GM21381 (cell line): ENCODE measurements at regions not wholly inside any gene's neighbourhood (a gene's known extent, or its start where the extent isn't known, plus 50 kb on each side); places are given as distances from the start of the nearest gene placed in this dataset.

ENCODE experiments used
- ATAC-seq: cut with Tn5 transposase; IDR thresholded peaks from one replicate; pipeline ENCODE4 v1.9.1; 2021; ENCODE audit warnings: mild to moderate bottlenecking, moderate library complexity; ENCODE audit not compliant: unreplicated experiment

DNA sequence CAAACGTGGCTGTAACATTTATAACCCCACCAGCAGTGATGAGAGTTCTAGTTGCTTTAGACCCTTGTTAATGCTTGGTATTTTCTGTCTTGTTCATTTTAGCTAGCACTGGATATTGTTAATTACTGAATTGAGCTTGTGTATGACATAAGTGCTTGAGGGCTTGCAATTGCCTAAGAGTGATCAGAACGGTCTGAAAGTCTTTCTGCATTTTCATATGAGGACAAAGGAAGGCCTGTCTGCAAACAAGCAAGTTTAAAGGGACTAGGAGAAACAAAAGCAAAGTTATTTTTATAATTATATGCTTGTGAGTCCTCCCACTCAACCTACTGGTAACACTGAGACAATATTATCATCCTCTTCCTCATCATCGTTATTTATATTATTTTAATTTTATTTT is 305.5 kb upstream of the DUSP10 start:
- no peak for ATAC-seq

DNA sequence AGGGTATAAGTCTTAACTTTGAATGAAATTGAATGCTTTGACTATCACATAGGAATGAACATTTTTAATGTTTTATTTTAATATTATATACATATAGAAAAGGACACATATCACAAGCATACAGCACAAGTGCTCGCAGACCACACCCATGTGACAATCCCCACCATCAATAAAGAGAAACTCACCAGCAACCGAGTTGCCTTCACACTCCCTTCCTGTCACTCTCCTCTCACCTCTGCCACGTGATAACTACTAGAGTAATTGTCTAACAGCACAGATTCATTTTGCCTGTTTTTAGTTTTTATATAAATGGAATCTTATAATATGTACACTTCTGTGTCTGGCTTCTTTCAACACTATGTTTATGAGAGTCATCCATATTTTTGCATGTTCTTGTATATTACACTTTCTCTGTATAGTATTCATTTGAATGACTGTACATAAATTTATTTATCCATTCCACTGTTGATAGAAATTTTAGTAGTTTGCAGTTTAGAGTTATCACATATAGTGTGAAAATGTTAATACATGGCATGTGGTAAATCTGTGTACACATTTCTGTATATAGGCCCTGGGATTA is 304.9 kb upstream of the DUSP10 start:
- ATAC-seq: no peak

DNA sequence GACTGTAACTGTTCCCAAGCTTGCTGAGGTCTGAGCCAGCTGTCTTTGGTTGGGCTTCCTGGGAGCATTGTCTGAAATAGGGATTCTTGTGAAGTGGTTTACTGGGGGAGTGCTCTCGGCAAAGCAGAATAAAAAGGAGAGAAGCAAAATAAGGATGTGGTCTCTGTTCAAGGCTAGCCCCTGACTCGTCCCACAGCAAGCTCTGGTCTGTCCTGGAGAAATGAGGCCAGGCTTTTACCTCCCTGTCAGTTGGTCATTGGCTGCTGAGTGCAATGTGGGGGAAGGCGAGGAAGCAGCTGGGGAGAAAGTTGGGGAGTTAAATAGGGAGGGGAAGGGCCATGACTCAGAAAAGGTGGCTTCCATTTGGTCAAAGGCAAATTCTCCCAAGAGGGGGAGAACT is 303.9 kb upstream of the DUSP10 start:
- ATAC-seq: no peak

DNA sequence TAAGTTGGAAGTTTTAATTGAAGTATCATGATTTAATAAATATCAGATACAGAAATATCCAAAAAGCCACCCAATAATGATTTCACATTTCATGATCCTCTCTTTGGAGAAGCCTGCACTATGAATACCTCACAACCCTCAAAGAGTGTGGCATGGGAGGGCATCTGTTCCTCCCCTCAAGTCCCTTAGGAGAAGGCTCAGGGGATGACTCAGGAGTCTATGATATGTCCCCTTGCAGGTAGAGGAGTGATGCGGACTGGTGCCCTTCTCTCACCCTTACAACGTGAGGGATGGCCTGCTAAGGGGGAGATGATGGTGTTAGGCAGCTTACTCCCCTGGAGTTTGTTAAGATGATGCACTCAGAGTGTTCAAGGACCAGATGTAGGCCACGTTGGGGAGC is 303.3 kb upstream of the DUSP10 start:
- ATAC-seq: no peak

DNA sequence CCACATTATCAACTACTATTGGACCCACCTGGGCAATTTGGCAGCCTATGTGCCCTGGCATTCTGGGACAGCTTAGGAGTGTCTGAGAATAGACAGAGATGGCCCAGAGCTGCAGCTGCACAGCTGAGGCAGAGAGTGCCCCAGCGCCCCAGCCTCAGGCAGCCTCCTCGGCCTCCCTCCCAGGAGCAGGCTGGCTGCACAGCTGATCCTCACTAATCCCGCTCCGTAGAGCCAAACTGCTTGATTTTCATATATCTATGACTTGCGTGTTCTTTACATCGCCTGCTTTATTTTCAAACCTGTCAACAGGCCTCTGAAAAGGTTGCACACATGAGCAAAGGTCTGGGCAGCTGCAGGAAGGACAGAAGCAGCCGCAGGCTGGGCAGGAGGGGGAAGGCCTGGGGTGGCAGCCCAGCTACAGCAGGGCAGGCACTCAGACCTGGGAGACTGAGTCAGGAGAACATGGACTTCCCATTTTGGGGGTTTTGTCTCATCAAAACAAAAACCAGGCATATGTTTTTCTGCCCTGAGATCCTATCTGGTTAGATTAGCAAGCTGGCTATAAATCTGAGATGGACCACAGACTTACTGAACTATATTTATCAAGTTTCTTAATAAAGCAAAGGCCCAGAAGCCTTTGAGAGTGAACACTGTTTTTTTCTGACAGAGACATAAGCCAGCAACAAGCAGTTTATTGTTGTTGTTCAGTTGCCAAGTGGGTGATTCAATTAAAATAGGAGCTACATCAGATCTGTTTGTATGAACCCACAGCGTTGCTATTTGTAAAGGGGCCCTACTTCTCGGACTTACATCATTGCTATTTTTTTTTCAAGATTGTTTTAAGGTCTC is 301.8 kb upstream of the DUSP10 start:
- ATAC-seq: no peak

DNA sequence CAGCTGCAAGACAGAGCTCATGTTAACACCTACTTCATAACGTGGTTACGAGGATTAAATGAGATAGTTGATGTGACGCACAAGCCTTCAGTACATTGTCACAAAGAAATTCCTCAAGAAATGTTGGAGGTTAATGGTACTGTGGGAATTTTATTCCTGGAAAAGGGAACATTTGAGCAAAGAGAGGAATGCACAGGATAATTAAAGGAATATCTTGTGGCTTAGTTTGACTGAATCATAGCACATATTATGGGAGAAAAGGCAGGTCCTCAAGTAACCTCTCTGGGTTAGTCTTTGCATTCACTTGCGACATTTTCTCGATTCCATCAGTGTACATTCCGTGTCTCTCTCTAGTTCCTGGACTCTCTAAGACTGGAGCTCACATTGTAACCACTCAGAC is 300.2 kb upstream of the DUSP10 start:
- ATAC-seq: no peak

DNA sequence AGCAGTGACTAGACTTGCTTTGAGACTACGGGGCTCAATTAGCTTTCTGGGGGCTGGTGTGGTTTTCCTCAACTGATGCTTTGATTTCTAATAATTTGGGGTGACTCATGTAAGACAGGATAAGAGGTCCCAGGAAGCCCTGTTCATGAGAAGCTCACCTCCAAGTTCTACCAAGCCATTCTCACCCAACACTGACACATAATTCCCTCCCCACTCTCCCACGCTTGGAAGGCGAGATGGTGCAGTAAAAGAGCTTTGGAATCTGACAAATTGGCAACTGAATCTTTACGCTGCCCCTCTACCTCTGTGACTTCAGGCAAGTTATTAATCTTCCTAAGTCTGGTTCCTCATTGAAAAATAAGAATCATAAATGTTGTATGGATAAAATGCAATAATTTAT is 299.1 kb upstream of the DUSP10 start:
- no peak for ATAC-seq

DNA sequence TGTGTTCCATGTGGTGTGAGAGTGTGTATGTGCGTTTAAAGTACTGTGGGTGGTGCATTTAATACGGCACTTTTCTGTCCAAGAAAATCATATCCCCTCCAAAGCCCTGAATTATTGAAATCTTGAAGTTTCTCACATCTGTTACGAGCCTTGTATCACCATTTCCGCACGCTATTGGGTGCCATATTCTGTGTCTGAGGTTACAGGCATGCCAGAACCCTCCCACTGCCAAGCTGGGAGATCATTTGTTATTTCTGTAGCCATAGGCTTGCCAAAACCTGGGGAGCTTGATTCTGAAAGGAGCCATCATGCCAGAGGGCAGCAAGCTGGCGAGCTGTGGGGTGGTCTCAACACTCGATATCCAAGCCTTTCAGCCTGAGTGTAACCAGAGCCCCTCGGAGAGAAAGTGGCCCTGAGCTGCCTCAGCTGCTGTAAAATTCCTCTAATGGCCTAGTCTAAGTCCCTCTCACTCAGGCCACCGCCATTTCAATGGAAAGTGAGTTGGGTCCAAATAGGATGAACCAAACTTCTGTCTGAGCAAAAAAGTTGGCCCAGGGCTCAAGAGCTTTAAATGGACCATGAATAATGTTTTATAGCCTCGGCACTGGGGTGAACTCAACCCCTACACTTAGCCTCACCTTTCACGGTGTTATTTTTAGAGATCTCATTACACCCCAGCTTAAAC is 298.4 kb upstream of the DUSP10 start:
- no peak for ATAC-seq

DNA sequence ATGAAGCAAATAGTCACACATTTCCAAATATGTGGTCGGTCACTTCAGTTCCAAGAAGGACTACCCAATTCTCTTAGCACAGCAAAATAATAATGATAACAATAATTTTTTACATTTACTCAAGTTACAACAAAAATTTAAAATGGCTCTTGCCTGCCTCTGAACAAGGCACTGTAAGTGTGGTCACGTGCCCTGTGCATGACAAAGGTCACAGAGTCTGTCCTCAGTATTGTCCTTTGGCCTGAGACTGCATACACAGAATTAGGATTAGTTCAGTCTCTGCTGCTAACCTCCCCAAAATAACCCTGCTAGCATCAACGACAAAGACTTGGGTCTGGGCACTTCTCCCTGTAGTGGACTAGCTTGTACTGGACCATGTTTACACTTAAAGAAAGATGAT is 297.1 kb upstream of the DUSP10 start:
- ATAC-seq: no peak

DNA sequence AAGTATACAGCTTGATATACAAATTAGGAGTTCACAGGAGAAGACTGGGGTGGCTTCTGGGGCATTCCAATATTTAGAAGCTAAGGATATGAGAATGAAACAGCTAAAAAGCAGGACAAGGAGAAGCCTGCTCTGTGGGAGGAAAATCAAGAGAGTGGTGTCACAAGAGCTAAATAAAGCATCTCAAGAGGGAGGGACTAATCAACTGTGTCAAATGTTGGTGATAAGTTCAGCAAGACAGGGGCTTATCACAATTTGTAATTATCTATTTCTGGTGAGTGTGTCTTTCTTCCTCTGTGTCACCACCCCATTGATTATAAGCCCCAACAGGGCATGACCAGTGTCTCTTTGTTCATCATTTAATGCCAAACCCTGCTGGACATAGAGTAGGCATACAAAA is 295.8 kb upstream of the DUSP10 start:
- ATAC-seq: no peak

DNA sequence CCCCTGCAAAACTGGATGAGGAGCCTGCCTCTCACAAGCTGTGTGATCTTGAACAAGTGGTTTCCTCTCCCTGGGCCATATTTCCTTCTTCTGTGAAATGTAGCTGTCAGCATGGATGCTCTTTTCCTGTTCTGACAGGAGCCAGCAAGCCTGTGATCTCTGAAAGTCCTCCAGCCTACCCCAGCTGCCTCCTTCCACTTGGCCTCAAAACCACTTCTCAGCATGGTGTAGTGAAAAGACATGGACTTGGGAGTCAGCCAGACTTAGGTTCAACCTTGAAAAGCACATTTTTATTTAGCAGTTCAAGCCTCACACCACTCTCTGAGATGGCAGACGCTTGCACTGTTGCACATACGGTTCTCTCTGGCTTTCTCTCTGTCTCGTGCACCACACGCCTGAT is 292.9 kb upstream of the DUSP10 start:
- no peak for ATAC-seq

DNA sequence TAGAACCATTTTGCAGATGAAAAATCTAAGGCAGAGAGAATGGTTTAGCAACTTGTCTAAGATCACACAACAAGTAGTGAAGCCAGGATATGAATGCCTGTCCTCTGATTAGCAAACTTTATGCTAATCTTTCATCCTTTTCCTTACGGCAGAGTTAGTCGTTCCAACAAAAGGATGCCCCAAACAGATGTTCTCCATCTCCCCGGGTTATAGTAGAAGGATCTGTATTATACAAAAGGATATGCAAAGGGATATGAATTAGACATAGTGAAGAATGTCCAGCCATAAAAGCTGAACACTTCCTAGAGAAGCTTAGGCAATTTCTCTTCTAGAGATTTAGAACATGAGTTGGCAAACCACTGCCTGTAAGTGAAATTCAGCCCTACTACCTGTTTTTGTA is 291.6 kb upstream of the DUSP10 start:
- ATAC-seq: no peak

DNA sequence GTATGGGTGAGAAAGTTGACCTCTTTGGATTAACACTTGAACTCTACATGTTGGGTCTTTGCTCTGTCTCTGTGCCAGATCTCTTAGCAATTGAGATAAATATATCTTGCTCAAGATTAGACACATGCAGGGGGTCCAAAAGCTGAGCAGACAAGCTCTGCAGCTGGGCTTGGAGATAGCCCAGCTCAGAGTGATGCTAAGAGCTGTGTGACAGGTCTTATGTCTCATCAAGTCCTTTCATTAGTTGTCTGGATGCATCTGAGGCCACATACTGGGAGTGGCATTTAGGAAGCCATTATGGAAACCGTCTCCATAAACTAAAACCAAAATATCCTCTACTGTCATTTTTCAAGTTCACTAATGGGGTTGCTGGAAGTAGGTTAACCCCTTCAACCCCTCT is 289.4 kb upstream of the DUSP10 start:
- ATAC-seq: no peak

DNA sequence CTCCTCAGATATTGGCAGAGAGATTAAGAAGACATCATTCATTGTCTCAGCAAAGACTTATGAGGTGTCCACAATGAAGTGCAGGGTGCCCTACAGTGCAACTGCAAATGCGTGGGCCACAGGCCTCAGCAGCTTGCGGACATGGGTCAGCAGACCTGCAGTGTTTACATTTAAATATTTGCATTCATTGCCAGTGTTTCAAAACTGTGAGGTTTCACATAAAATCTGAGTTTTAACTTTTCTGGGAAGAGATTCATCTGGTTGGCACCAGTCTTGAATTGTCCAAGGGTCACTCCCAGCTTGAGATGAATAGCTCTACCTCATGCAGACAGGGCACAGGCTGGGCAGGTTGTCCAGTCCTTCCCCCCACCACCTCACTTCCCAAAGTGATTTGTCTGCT is 286.8 kb upstream of the DUSP10 start:
- no peak for ATAC-seq

DNA sequence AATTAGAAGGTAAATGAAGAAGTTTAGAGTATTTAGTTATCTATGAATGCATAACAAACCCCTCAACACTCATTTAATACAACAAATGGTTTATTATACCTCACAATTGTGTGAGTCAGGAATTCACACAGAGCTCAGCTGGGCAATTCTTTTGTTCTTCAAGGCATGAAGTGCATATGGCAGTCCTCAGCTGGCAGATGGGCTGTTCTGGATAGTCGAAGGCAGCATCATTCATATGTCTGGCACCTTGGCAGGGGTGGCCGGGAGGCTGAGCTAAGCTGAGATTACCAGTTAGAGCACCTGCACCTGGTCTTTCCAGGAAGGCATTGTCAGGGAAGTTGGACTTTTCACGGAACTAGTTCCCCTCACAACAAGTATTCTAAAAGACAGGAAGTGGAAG is 286.2 kb upstream of the DUSP10 start:
- ATAC-seq: no peak

DNA sequence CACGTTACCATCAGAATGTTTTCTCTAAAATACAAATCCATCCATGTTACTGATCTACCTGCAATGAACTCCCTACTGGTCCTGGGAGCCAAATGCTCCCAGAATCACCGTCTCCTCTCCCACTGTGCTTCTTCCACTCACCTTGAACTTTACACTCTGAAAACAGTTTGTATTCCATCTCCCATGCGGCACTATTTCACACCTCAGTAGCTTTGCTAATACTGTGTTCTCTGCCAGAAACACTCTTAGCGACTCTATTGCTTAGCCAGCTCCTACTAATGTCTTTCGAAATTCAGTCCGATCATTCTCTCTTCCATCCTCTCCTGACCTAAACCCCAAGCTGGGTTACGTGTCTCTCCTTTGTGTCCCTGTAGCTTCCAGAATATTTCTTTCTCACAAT is 284.4 kb upstream of the DUSP10 start:
- ATAC-seq: no peak

DNA sequence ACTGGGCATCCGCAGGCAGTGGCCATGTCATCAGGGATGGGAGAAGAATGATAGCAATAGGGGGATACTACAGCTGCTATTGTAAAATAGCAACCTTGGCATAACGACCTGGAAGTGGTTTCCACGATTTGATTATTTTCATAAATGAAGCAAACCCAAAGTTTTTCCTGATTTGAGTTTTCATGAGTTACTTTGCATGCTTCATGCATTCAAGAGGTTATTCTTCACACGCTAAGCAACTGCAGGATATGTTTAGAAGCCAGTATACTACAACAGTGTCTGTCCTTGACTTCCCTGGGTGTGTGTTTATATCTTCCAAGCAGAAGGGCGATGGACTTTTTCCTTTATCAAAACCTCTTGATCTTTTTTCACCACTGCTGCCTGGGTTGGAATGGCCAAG is 281.1 kb upstream of the DUSP10 start:
- ATAC-seq: no peak

DNA sequence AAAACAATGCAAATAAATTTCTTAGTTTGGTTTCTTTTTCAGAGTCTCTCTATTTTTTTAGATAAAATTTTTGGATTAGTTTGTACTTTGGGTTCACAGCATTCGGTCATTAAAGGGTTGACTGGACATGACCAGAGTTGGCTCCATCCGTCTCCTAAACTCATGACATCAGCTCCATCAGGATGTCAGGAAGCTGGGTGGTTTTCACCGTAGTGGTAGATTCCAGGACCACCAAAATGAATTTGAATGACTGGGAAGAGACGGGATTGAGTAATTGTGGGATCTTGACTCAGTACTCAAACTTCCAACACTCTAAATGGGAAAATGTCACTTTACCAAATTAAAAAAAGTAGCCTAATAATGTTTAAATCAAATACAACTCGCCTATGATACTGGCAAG is 279.2 kb upstream of the DUSP10 start:
- no peak for ATAC-seq

DNA sequence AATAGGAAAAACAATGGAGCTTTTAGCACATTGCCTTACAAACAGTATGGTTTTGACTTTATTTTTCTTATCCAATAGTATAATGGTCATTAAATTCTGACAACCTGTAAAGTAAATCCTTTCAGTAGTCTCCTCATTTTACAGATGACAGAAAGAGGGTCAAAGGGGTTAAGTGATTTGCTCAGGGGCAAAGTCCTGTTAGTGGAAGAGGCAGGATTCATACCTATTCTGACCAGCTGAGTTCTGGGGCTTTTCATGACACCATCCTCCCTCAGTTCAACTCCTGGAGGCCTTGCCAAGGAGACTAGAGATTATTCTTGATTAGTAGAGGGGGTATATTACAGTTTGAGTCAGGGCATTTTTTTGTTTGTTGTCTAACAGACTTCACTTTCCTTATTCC is 278.7 kb upstream of the DUSP10 start:
- ATAC-seq: no peak

DNA sequence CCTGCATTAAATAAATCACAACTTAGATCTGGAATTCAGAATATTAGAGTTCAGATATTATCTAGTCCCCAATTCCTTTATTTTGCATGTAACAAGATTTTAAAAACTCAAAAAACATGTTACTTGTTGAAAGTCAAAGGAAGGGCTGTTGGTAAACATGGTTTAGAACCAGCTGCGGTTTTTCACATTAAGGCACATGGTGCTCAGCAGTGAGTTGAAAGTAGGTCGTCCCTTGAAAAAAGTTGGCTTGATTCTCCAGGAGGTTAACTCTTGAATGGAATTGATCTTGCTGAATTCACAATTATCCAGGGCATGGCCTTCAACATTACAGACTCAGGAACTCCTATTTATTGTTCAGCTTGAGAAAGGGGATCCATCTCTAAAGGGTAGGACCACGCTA is 277.1 kb upstream of the DUSP10 start:
- ATAC-seq: no peak

DNA sequence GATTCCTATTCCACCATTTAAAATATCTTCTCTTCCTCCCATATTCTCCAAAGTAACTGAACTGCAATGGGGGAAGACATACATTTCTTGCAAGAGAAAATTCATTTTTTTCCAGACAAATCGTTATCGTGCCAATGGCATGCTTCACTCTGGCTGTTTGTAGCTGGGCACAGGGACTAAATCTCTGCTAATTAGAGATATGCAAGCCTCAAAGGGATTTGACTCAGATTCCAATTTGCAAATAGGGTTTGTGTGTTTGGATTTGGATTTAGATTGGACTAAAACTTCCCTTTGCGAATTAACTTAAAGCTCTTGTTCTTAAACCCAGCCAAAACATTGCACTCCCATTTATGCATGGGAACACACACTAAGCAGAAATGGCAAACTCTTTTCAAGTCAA is 276.2 kb upstream of the DUSP10 start:
- ATAC-seq: no peak

DNA sequence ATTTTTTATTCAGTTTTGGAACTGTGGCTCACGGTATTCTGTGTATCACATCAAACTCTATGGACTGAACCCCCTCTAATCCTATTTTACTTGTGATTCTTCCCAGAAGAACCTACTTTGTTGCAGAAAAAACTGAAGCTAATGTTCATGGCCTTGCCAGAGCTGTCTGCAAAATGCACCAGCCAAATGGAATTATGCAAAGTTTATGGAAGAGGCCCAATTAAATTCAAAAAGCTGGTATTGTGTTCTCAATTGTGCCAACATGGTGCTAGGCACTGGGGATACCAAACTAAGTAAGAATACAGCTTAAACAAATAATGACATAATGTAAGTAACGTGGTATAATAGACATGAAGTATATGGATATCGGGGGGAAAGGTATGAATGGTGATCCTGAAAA is 273.8 kb upstream of the DUSP10 start:
- no peak for ATAC-seq
